Upper lobe of left lung (tissue), 6 donors: ENCODE measurements at regions not wholly inside any gene's neighbourhood (a gene's known extent, or its start where the extent isn't known, plus 50 kb on each side); places are given as distances from the start of the nearest gene placed in this dataset.

ENCODE experiments used
- ATAC-seq, 2 donors: fragments of 200-7000 bp; cut with Tn5 transposase; one replicate each; pipeline ENCODE4 v1.9.1; 2022; ENCODE audit warnings: mild to moderate bottlenecking in 2 of 2, moderate library complexity in 2 of 2; ENCODE audit not compliant: low FRiP score in 2 of 2
- DNase-seq, 2 donors: peaks; one replicate each; pipeline ENCODE4 v3.0.0-alpha.2; 2019 to 2020
- H3K27ac ChIP-seq, 4 donors: fragments of 200-600 bp; sonication (generic); one replicate each; pipeline ENCODE4 v1.5.1; 2016 to 2019
- H3K27me3 ChIP-seq, 4 donors: fragments of 200-600 bp; sonication (generic); one replicate each; pipeline ENCODE4 v1.5.1; 2017 to 2019
- H3K36me3 ChIP-seq, 4 donors: fragments of 200-600 bp; sonication (generic); one replicate each; pipeline ENCODE4 v1.5.1; 2016 to 2019
- H3K4me1 ChIP-seq, 4 donors: fragments of 200-600 bp; sonication (generic); one replicate each; pipeline ENCODE4 v1.5.1; 2018 to 2019
- H3K4me3 ChIP-seq, 4 donors: fragments of 200-600 bp; sonication (generic); one replicate each; pipeline ENCODE4 v1.5.1; 2017 to 2019; ENCODE audit warnings: mild to moderate bottlenecking in 2 of 4, moderate library complexity in 1 of 4
- H3K9me3 ChIP-seq, 4 donors: fragments of 200-600 bp; sonication (generic); one replicate each; pipeline ENCODE4 v1.5.1; 2018 to 2019
- EP300 ChIP-seq, 4 donors: sonication (generic); formaldehyde crosslinking; IDR thresholded peaks; one replicate each; pipeline ENCODE4 v1.5.1; 2017; ENCODE audit warnings: antibody characterized with exemption in 4 of 4, control low read depth in 2 of 4
- POLR2A ChIP-seq, 4 donors: fragments of 450-650 bp; IDR thresholded peaks; one replicate each; pipeline ENCODE4 v1.5.1; 2016 to 2017; ENCODE audit warnings: antibody characterized with exemption in 4 of 4, mild to moderate bottlenecking in 2 of 4
- POLR2AphosphoS5 ChIP-seq, 2 donors: sonication (generic); formaldehyde crosslinking; IDR thresholded peaks; one replicate each; pipeline ENCODE4 v1.5.1; 2017; ENCODE audit warnings: antibody characterized with exemption in 2 of 2
- WGBS, 2 donors: methylation state at CpG; one replicate each; pipeline ENCODE4 v1.1.5; 2017 to 2018; 5-methylcytosine and 5-hydroxymethylcytosine counted together
- TF ChIP-seq, protein P1 (sequence below), 6 experiments: fragments of 450-650 bp in 4 of 6; fragments of 200-600 bp in 2 of 6; sonication (generic) in 2 of 6; IDR thresholded peaks; one replicate each; pipeline ENCODE4 v1.5.1; 2016 to 2019; ENCODE audit warnings: antibody characterized with exemption in 6 of 6
- donor health status: DM: no; HTN: no; CAD: no; lungs with moderate emphysema.
- donor health status: DM: no; HTN: yes; CAD: no; lungs with severe emphysema.

DNA sequence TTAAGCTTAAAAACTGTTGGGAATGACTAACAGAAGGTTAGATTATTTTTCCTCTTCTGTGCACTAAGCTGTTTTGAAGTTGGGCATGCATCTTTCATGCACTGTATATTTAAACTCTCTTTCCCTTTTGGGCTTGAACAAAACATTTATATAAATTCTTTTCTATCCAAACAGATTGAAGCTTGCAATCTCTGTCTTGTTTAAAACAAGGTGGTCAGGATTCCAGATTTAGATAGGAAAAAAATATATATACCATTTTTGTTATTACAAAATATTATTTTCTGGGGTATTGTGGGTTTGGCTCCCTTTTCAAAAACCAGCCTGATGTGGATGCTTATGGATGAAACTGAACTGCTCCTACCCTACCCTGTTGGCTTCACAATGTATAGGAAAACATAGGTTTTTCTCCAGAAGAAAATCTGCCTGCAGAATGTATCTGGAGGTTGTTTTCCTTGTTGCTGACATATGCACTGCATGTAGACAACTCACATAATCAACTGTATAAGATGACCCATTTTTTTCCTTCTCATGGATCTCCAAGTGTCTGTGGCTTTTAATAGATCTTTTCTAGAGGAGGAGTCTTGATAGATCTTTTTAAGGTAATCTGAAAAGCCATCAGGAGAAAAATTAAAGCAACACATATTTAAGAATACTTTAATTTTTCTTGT is 146.3 kb downstream of the PRL start:
- DNase-seq (no peak), ATAC-seq (no peak)
- TF ChIP-seq, protein P1, sequence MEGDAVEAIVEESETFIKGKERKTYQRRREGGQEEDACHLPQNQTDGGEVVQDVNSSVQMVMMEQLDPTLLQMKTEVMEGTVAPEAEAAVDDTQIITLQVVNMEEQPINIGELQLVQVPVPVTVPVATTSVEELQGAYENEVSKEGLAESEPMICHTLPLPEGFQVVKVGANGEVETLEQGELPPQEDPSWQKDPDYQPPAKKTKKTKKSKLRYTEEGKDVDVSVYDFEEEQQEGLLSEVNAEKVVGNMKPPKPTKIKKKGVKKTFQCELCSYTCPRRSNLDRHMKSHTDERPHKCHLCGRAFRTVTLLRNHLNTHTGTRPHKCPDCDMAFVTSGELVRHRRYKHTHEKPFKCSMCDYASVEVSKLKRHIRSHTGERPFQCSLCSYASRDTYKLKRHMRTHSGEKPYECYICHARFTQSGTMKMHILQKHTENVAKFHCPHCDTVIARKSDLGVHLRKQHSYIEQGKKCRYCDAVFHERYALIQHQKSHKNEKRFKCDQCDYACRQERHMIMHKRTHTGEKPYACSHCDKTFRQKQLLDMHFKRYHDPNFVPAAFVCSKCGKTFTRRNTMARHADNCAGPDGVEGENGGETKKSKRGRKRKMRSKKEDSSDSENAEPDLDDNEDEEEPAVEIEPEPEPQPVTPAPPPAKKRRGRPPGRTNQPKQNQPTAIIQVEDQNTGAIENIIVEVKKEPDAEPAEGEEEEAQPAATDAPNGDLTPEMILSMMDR (IDR thresholded peaks at IDR 0.05), result no peak
- TF ChIP-seq POLR2AphosphoS5 (IDR thresholded peaks at IDR 0.05) (no peak), EP300 (IDR thresholded peaks at IDR 0.05) (no peak), POLR2A (IDR thresholded peaks at IDR 0.05) (no peak)
- Histone ChIP-seq H3K4me3 (no peak overlapping the region), H3K4me1 (peaks cover 27 to 38% (median 31%) of the 10 kb centered on the region in 4 donors), H3K27ac (no peak overlapping the region), H3K27me3 (no peaks in the 10 kb centered on the region), H3K36me3 (no peaks in the 10 kb centered on the region), H3K9me3 (no peaks in the 10 kb centered on the region)

DNA sequence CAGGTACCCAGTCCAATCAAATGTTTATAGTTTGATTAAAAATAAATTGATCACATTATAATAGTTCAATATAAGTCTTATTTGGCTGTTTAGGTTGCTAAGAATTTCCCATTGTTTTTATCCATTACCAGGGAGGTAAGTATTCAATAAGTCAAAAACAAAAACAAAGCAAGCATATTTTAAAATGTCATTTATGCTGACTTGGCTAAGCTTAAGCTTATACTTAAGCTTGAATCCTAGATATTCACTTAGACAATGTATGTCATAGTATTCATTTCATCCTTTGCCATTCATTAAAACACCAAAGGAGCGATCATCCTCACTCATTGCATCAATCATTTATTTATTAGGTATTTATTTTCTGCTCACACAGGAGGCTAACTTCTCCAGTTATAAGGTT is 144.9 kb downstream of the PRL start:
- Histone ChIP-seq H3K4me1 (peaks cover 22 to 28% (median 23%) of the 10 kb centered on the region in 4 donors), H3K27me3 (no peaks in the 10 kb centered on the region), H3K4me3 (no peak overlapping the region), H3K9me3 (no peaks in the 10 kb centered on the region), H3K27ac (no peak overlapping the region), H3K36me3 (no peaks in the 10 kb centered on the region)
- no peak for DNase-seq
- no peak for ATAC-seq
- TF ChIP-seq POLR2AphosphoS5 (IDR thresholded peaks at IDR 0.05), result no peak
- TF ChIP-seq EP300 (IDR thresholded peaks at IDR 0.05), result no peak
- TF ChIP-seq, protein P1 (IDR thresholded peaks at IDR 0.05), result no peak
- no peak for TF ChIP-seq POLR2A (IDR thresholded peaks at IDR 0.05)
- 82 to 94% methylated on average over 1 of the region's 1 CpG for WGBS, 2 donors

DNA sequence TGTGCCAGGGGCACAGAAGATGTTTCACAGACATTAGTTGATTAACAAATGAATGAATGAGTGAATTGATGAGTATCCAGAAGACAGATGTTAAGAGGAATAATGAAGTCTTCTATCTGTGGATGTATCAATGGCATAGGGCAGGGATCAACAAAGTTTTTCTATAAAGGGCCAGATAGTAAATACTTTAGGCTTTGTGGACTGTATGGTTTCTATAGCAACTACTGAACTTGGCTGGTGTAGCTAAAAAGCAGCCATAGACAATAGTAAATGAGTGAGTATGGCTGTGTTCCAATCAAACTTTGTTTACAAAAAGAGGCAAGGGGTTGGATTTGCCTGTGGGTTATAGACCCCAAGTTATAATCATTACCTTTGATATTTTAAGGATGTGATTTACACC is 144.0 kb downstream of the PRL start:
- ATAC-seq, result no peak
- no peaks in the 10 kb centered on the region for H3K9me3 ChIP-seq
- no peak for TF ChIP-seq EP300 (IDR thresholded peaks at IDR 0.05)
- TF ChIP-seq, protein P1 (IDR thresholded peaks at IDR 0.05), result no peak
- no peak for TF ChIP-seq POLR2AphosphoS5 (IDR thresholded peaks at IDR 0.05)
- no peak for TF ChIP-seq POLR2A (IDR thresholded peaks at IDR 0.05)
- no peaks in the 10 kb centered on the region for H3K36me3 ChIP-seq
- no peak for DNase-seq
- no peaks in the 10 kb centered on the region for H3K27me3 ChIP-seq
- no peak overlapping the region for H3K4me3 ChIP-seq
- H3K27ac ChIP-seq, result no peak overlapping the region
- H3K4me1 ChIP-seq, result peaks cover 12 to 19% (median 13%) of the 10 kb centered on the region in 4 donors

DNA sequence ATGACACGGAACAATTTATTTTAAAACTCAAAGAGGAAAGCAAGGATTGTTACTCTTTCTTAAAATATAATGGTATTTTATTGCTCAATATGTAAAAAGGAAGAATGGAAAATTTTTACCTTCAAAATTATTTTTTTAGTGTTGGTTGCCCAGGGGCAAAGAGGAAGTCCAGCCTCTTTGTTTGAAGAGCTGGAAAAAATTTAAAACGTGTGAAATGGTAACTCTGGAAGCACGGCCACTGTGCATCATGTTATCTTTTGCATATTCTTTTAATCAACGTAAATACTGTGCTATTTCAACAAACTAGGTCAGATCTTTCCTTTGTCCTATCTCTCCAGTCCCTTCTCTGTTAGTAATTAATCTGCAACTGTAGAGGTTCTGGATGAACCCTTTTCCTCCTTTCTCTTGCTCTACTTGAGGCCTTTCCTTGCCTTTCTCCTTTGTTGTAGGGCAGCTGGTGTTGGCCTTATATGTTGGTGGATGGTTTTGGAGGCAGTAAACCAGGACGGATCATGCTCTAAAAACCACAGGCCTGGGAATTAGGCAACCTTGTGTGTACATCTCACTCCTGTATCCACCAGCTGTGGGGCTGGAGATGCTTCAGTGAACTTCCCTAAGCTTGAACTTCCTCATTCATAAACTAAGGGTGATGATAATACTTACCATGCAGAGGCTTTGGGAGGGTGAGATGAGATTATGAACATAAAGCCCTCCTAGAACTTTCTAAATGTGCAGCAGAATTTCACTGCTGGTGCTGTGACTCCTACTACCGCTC is 143.3 kb downstream of the PRL start:
- WGBS, 2 donors, result 62 to 71% methylated on average over 6 of the region's 6 CpGs
- peak in 1 of 2 donors; percentile 36 for ATAC-seq

More for the DNA sequence above, 143.3 kb downstream of the PRL start:
- Histone ChIP-seq H3K27ac (no peak overlapping the region), H3K4me1 (peaks cover 6 to 11% (median 7%) of the 10 kb centered on the region in 4 donors), H3K27me3 (no peaks in the 10 kb centered on the region), H3K9me3 (no peaks in the 10 kb centered on the region), H3K4me3 (no peak overlapping the region), H3K36me3 (no peaks in the 10 kb centered on the region)
- TF ChIP-seq POLR2AphosphoS5 (IDR thresholded peaks at IDR 0.05), result no peak
- no peak for TF ChIP-seq POLR2A (IDR thresholded peaks at IDR 0.05)
- no peak for TF ChIP-seq EP300 (IDR thresholded peaks at IDR 0.05)
- TF ChIP-seq, protein P1 (IDR thresholded peaks at IDR 0.05), result no peak
- no peak for DNase-seq
